ENCODE measurements at regions not wholly inside any gene's neighbourhood (a gene's known extent, or its start where the extent isn't known, plus 50 kb on each side); places are given as distances from the start of the nearest gene placed in this dataset.
"Not testable (repeated sequence)": the region's sequence is repeated elsewhere in the genome, so short reads cannot be mapped to it uniquely, and the experiment has no call there.

DNA sequence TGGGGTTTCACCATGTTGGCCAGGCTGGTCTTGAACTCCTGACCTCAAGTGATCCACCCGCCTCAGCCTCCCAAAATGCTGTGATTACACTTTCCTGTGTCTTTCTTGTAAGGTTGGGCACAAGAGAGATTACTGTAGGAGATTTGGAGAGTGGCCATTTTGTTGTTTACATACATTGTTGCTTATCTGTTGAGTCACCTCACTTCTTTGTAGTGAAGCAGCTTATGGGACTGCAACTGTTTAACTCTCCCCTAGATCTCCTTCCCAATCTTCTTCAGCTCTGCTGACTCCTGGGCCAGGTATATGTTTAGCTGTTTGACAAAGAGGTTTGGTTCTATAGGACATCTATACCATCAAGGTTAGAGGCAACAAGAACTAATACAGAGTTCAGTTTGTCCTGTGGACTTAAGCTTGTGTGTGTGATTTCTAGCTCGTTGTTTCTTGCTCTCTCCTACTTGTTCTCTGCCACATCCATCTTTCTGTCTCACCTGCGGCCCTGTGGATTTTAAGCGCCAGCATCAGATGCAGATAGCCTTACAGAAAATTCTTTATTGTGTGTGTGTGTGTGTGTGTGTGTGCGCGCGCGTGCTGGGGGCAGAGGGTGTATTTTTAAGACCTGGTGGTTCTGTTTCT is 95.4 kb downstream of the HAUS1 start:
- Mint-ChIP-seq H3K4me3 (ENCODE audit: unreplicated experiment) (no peak overlapping the region), H3K4me1 (ENCODE audit: low read depth, unreplicated experiment) (peaks cover 12% of the 10 kb centered on the region), H3K9me3 (ENCODE audit: unreplicated experiment) (no peaks in the 10 kb centered on the region), H3K36me3 (ENCODE audit: low read depth, unreplicated experiment) (peaks cover 4% of the 10 kb centered on the region), H3K27me3 (ENCODE audit: low read depth, unreplicated experiment) (no peaks in the 10 kb centered on the region), H3K27ac (ENCODE audit: unreplicated experiment) (no peak overlapping the region)
- FAIRE-seq (no peak), DNase-seq (ENCODE audit: low read depth) (peak; percentile 62)
- no peaks in the 10 kb centered on the region for H3K36me3 ChIP-seq (ENCODE audit: insufficient read depth, low read length)
- no peak overlapping the region for H2AFZ ChIP-seq (ENCODE audit: low read depth, low read length)
- no peaks in the 10 kb centered on the region for H3K9me3 ChIP-seq (ENCODE audit: insufficient read depth, low read depth, low read length)
- TF ChIP-seq CTCF (IDR thresholded peaks at IDR 0.05; ENCODE audit: insufficient read depth, low read depth, low read length) (no peak), EZH2 (IDR thresholded peaks at IDR 0.05; ENCODE audit: insufficient read depth, low read length) (no peak)
- no peak overlapping the region for H3K27ac ChIP-seq (ENCODE audit: low read depth, low read length)
- no peak overlapping the region for H3K4me2 ChIP-seq (ENCODE audit: low read length)
- peaks cover 78% of the 10 kb centered on the region for H4K20me1 ChIP-seq (ENCODE audit: insufficient read depth, low read length)
- H3K27me3 ChIP-seq (ENCODE audit: insufficient read depth, low read length): no peaks in the 10 kb centered on the region
- H3K4me1 ChIP-seq (ENCODE audit: insufficient read depth, low read length): peaks cover 11% of the 10 kb centered on the region
- H3K9ac ChIP-seq (ENCODE audit: low read length): no peak overlapping the region
- H3K4me3 ChIP-seq (ENCODE audit: insufficient read depth, low read depth, low read length): no peak overlapping the region
- H3K79me2 ChIP-seq (ENCODE audit: insufficient read depth, low read length): peaks cover 82% of the 10 kb centered on the region

- peaks cover 12% of the 10 kb centered on the region for H3K4me1 Mint-ChIP-seq (ENCODE audit: low read depth, unreplicated experiment)
- peaks cover 11% of the 10 kb centered on the region for H3K4me1 ChIP-seq (ENCODE audit: insufficient read depth, low read length)
- H3K27me3 ChIP-seq (ENCODE audit: insufficient read depth, low read length); H2AFZ ChIP-seq (ENCODE audit: low read depth, low read length); H3K9me3 Mint-ChIP-seq (ENCODE audit: unreplicated experiment); H3K9me3 ChIP-seq (ENCODE audit: insufficient read depth, low read depth, low read length); H3K36me3 Mint-ChIP-seq (ENCODE audit: low read depth, unreplicated experiment); FAIRE-seq; H3K27ac Mint-ChIP-seq (ENCODE audit: unreplicated experiment); H3K4me2 ChIP-seq (ENCODE audit: low read length); DNase-seq (ENCODE audit: low read depth); H3K4me3 ChIP-seq (ENCODE audit: insufficient read depth, low read depth, low read length); H3K36me3 ChIP-seq (ENCODE audit: insufficient read depth, low read length); H3K27ac ChIP-seq (ENCODE audit: low read depth, low read length); H3K27me3 Mint-ChIP-seq (ENCODE audit: low read depth, unreplicated experiment); H3K4me3 Mint-ChIP-seq (ENCODE audit: unreplicated experiment); H3K9ac ChIP-seq (ENCODE audit: low read length): not testable (repeated sequence)
- peaks cover 83% of the 10 kb centered on the region for H3K79me2 ChIP-seq (ENCODE audit: insufficient read depth, low read length)
- H4K20me1 ChIP-seq (ENCODE audit: insufficient read depth, low read length): peaks cover 82% of the 10 kb centered on the region
These were observed 96.2 kb downstream of the HAUS1 start for GRCh38 chr18:46200178-46201055.

DNA sequence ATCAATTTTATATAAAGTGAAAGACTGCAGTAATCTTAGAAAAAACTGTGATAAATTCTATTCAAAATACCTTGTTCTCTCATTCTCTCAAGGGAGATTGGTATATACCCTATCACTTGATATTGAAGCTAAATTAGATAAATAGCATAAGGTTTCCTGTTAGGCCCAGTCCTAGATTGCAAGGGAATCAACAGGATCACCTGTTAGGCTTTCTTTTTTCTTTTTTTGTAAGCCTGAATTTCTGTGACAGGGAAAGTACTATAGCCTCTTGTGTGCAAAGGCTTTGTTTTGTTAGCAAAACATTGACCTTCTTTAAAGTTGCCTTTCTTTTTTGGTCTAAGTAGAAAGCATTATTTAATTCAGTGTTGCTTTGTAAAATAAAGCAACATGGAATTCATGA is 100.0 kb downstream of the HAUS1 start:
- Mint-ChIP-seq H3K36me3 (ENCODE audit: low read depth, unreplicated experiment) (peaks cover 2% of the 10 kb centered on the region), H3K27ac (ENCODE audit: unreplicated experiment) (no peak overlapping the region)
- H3K9ac ChIP-seq (ENCODE audit: low read length): no peak overlapping the region

More for the DNA sequence above, 100.0 kb downstream of the HAUS1 start:
- H4K20me1 ChIP-seq (ENCODE audit: insufficient read depth, low read length): peaks cover 88% of the 10 kb centered on the region
- no peaks in the 10 kb centered on the region for H3K36me3 ChIP-seq (ENCODE audit: insufficient read depth, low read length)
- peaks cover 6% of the 10 kb centered on the region for H3K4me1 Mint-ChIP-seq (ENCODE audit: low read depth, unreplicated experiment)
- H3K79me2 ChIP-seq (ENCODE audit: insufficient read depth, low read length): peaks cover 90% of the 10 kb centered on the region
- no peak overlapping the region for H2AFZ ChIP-seq (ENCODE audit: low read depth, low read length)
- TF ChIP-seq EZH2 (IDR thresholded peaks at IDR 0.05; ENCODE audit: insufficient read depth, low read length) (no peak), CTCF (IDR thresholded peaks at IDR 0.05; ENCODE audit: insufficient read depth, low read depth, low read length) (no peak)
- H3K27me3 Mint-ChIP-seq (ENCODE audit: low read depth, unreplicated experiment): no peaks in the 10 kb centered on the region
- no peak overlapping the region for H3K4me2 ChIP-seq (ENCODE audit: low read length)
- no peaks in the 10 kb centered on the region for H3K9me3 Mint-ChIP-seq (ENCODE audit: unreplicated experiment)
- no peak overlapping the region for H3K4me3 Mint-ChIP-seq (ENCODE audit: unreplicated experiment)
- H3K27ac ChIP-seq (ENCODE audit: low read depth, low read length): no peak overlapping the region
- DNase-seq (ENCODE audit: low read depth) (no peak), FAIRE-seq (no peak)
- no peaks in the 10 kb centered on the region for H3K27me3 ChIP-seq (ENCODE audit: insufficient read depth, low read length)
- H3K4me3 ChIP-seq (ENCODE audit: insufficient read depth, low read depth, low read length): no peak overlapping the region
- peaks cover 7% of the 10 kb centered on the region for H3K4me1 ChIP-seq (ENCODE audit: insufficient read depth, low read length)
- H3K9me3 ChIP-seq (ENCODE audit: insufficient read depth, low read depth, low read length): no peaks in the 10 kb centered on the region

All from astrocyte (in vitro differentiated cells and primary cell).